KMS-11 (cell line): ENCODE measurements at regions not wholly inside any gene's neighbourhood (a gene's known extent, or its start where the extent isn't known, plus 50 kb on each side); places are given as distances from the start of the nearest gene placed in this dataset.

Experiments
- H2AFZ ChIP-seq: fragments of 200-600 bp; sonication (generic); 2 replicates; pipeline ENCODE4 v1.6.1; 2016; ENCODE audit warnings: antibody characterized with exemption, mixed run types, low read depth
- H3K27ac ChIP-seq: fragments of 200-600 bp; sonication (generic); 2 replicates; pipeline ENCODE4 v1.6.1; 2016; ENCODE audit warnings: mild to moderate bottlenecking, mixed run types
- H3K27me3 ChIP-seq: fragments of 200-600 bp; sonication (generic); 2 replicates; pipeline ENCODE4 v1.6.1; 2017; ENCODE audit warnings: mild to moderate bottlenecking, low read depth, mixed run types, moderate library complexity; ENCODE audit not compliant: insufficient read depth
- H3K36me3 ChIP-seq: fragments of 200-600 bp; sonication (generic); 2 replicates; pipeline ENCODE4 v1.6.1; 2017; ENCODE audit warnings: mild to moderate bottlenecking, mixed run types; ENCODE audit not compliant: insufficient read depth
- H3K4me1 ChIP-seq: fragments of 200-600 bp; sonication (generic); 2 replicates; pipeline ENCODE4 v1.6.1; 2016; ENCODE audit warnings: mild to moderate bottlenecking, low read depth, mixed run types; ENCODE audit not compliant: poor library complexity, severe bottlenecking
- H3K4me2 ChIP-seq: fragments of 200-600 bp; sonication (generic); 2 replicates; pipeline ENCODE4 v1.7.0; 2016; ENCODE audit warnings: mild to moderate bottlenecking, mixed run types
- H3K4me3 ChIP-seq: fragments of 200-600 bp; sonication (generic); IDR thresholded peaks from 2 replicates; pipeline ENCODE4 v1.6.1; 2017; ENCODE audit warnings: low read depth, low read length, mixed read lengths; ENCODE audit not compliant: insufficient read depth
- H3K79me2 ChIP-seq: fragments of 200-600 bp; sonication (generic); 2 replicates; pipeline ENCODE4 v1.6.1; 2016; ENCODE audit warnings: low read depth, mixed run types; ENCODE audit not compliant: insufficient read depth
- H3K9ac ChIP-seq: fragments of 200-600 bp; sonication (generic); 2 replicates; pipeline ENCODE4 v1.6.1; 2016; ENCODE audit warnings: mild to moderate bottlenecking, mixed run types
- H4K20me1 ChIP-seq: fragments of 200-600 bp; sonication (generic); 2 replicates; pipeline ENCODE4 v1.6.1; 2016; ENCODE audit warnings: mild to moderate bottlenecking, mixed run types; ENCODE audit not compliant: insufficient read depth
- TF ChIP-seq, protein P1 (sequence below): fragments of 200-600 bp; sonication (generic); conservative IDR thresholded peaks from 2 replicates; pipeline ENCODE4 v1.6.1; 2017; ENCODE audit warnings: low read depth, mild to moderate bottlenecking, antibody characterized with exemption, low read length, moderate library complexity, mixed read lengths

DNA sequence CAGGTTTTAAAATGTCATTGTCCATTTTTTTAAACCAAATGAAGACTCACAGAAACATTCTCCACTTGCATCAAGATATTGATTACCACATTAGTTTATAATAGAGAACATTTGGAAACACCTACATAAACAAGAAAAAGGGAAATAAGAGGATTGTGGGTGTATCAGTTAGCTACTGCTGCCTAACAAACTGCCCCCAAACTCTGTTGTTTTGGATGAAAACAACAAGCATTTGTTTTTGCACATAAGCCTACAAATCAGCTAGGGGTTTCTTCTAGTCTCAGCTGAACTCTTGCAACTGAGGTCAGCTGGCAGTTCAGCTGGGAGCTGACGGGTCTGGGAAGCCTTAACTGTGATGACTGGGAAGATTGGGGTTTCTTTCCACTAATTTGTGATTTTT lies 464.4 kb downstream of the COG6 start:
- Histone ChIP-seq H3K4me1 (no peaks in the 10 kb centered on the region), H3K36me3 (no peaks in the 10 kb centered on the region), H3K27ac (no peak overlapping the region), H2AFZ (no peak overlapping the region), H3K9ac (no peak overlapping the region), H4K20me1 (no peaks in the 10 kb centered on the region), H3K4me3 (no peak overlapping the region), H3K4me2 (no peak overlapping the region), H3K27me3 (no peaks in the 10 kb centered on the region), H3K79me2 (no peaks in the 10 kb centered on the region)
- TF ChIP-seq, protein P1, sequence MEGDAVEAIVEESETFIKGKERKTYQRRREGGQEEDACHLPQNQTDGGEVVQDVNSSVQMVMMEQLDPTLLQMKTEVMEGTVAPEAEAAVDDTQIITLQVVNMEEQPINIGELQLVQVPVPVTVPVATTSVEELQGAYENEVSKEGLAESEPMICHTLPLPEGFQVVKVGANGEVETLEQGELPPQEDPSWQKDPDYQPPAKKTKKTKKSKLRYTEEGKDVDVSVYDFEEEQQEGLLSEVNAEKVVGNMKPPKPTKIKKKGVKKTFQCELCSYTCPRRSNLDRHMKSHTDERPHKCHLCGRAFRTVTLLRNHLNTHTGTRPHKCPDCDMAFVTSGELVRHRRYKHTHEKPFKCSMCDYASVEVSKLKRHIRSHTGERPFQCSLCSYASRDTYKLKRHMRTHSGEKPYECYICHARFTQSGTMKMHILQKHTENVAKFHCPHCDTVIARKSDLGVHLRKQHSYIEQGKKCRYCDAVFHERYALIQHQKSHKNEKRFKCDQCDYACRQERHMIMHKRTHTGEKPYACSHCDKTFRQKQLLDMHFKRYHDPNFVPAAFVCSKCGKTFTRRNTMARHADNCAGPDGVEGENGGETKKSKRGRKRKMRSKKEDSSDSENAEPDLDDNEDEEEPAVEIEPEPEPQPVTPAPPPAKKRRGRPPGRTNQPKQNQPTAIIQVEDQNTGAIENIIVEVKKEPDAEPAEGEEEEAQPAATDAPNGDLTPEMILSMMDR: no peak

DNA sequence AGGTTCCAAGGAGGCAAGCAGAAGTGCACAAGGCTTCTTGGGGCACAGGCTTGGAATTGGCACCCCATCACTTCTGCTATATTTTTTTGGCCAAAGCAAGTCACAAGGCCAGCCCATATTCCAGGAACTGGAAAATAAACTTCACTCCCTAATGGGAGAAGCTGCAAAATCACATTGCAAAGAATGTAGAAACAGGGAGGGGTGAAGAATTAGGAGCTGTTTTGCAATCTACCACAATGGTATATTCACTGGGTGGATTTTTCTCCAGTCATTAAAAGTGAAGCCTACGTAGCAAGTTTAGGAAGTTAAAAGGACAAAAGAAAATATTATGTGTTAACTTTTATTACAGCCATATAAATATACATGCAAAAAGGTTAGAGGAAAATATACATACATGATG lies 464.8 kb downstream of the COG6 start:
- Histone ChIP-seq H3K27ac (no peak overlapping the region), H3K4me3 (no peak overlapping the region), H3K4me1 (no peaks in the 10 kb centered on the region), H2AFZ (no peak overlapping the region), H4K20me1 (no peaks in the 10 kb centered on the region), H3K4me2 (no peak overlapping the region), H3K79me2 (no peaks in the 10 kb centered on the region), H3K9ac (no peak overlapping the region), H3K27me3 (no peaks in the 10 kb centered on the region), H3K36me3 (no peaks in the 10 kb centered on the region)
- TF ChIP-seq, protein P1: no peak

DNA sequence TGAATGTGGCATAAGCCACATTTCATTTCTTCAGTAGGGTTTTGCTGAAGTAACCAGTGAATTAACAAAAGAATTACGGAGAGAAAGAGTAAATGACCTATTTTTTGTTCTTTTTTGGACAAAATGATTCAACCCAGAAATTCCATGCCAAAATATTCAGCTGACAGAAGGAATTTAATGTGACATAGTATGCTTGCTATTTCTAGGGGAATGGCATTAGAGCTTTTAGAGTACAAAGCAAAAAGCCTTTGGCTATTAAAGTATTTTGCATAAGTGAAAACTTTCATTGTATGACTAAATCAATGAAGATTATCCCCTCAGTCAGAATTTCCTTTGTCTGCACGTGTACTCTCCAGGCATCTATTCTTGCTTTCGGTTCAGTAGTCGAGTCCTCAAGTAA lies 465.3 kb downstream of the COG6 start:
- Histone ChIP-seq H3K79me2 (no peaks in the 10 kb centered on the region), H3K36me3 (no peaks in the 10 kb centered on the region), H3K4me2 (no peak overlapping the region), H3K4me1 (no peaks in the 10 kb centered on the region), H3K27me3 (no peaks in the 10 kb centered on the region), H2AFZ (no peak overlapping the region), H3K27ac (no peak overlapping the region), H3K9ac (no peak overlapping the region), H4K20me1 (no peaks in the 10 kb centered on the region), H3K4me3 (no peak overlapping the region)
- TF ChIP-seq, protein P1: no peak

DNA sequence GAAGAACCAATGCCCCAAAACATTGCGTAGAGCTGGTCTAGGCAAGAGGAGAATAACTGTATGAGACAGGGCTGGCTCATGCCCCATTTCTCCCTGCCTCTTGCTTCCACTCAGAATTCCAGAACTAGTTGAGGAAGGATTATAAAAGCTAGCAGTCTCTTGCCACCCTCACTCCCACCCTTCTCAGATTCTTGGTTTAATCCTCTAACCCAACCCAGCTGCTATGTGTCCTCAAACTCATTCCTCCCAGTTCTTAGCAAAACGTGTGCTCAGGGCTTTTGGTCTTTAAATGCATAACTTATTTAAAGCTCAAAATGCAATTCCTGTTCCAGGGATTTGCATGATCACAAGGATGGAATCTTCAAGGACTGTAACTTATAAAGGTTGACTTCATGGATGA lies 466.3 kb downstream of the COG6 start:
- Histone ChIP-seq H3K27ac (no peak overlapping the region), H2AFZ (no peak overlapping the region), H3K9ac (no peak overlapping the region), H3K4me2 (no peak overlapping the region), H3K79me2 (no peaks in the 10 kb centered on the region), H3K36me3 (no peaks in the 10 kb centered on the region), H3K27me3 (no peaks in the 10 kb centered on the region), H4K20me1 (no peaks in the 10 kb centered on the region), H3K4me1 (no peaks in the 10 kb centered on the region), H3K4me3 (no peak overlapping the region)
- TF ChIP-seq, protein P1: no peak
